ENCODE measurements at regions not wholly inside any gene's neighbourhood (a gene's known extent, or its start where the extent isn't known, plus 50 kb on each side); places are given as distances from the start of the nearest gene placed in this dataset.

GRCh38 chr3:30548600-30548999 lies 57.8 kb upstream of the TGFBR2 start:
- TF ChIP-seq CTCF (IDR thresholded peaks at IDR 0.05) = no peak
- TF ChIP-seq REST (IDR thresholded peaks at IDR 0.05; ENCODE audit: insufficient read depth in 1 of 2, low read depth in 2 of 2, low read length in 1 of 2) = no peak

Measured in Panc1 (cell line).